Esophagus squamous epithelium (tissue), 5 donors: ENCODE measurements at regions not wholly inside any gene's neighbourhood (a gene's known extent, or its start where the extent isn't known, plus 50 kb on each side); places are given as distances from the start of the nearest gene placed in this dataset.

Experiments used
- DNase-seq: peaks from one replicate; lab custom pipeline; 2025; lab: John Stamatoyannopoulos, UW
- H3K27ac ChIP-seq, 4 donors: fragments of 200-600 bp; sonication (generic); one replicate each; pipeline ENCODE4 v1.5.1; 2016 to 2019; ENCODE audit warnings: mild to moderate bottlenecking in 1 of 4
- H3K27me3 ChIP-seq, 4 donors: fragments of 200-600 bp; sonication (generic); 1 replicate in 3 of 4; 2 replicates in 1 of 4; pipeline versions ENCODE4 v1.5.1 to v1.6.0; 2017 to 2021; ENCODE audit warnings: antibody characterized with exemption in 1 of 4
- H3K36me3 ChIP-seq, 3 donors: fragments of 200-600 bp; sonication (generic); one replicate each; pipeline ENCODE4 v1.5.1; 2016 to 2019
- H3K4me1 ChIP-seq, 3 donors: fragments of 200-600 bp; sonication (generic); one replicate each; pipeline ENCODE4 v1.5.1; 2017 to 2019
- H3K4me3 ChIP-seq, 4 donors: fragments of 200-600 bp; sonication (generic); 1 replicate in 3 of 4; 2 replicates in 1 of 4; pipeline ENCODE4 v1.5.1; 2016 to 2019; ENCODE audit warnings: mild to moderate bottlenecking in 2 of 4, moderate library complexity in 1 of 4
- H3K9me3 ChIP-seq, 3 donors: fragments of 200-600 bp; sonication (generic); one replicate each; pipeline ENCODE4 v1.5.1; 2016 to 2019
- POLR2A ChIP-seq, 4 donors: fragments of 450-650 bp; IDR thresholded peaks; one replicate each; pipeline ENCODE4 v1.6.1; 2017; ENCODE audit warnings: antibody characterized with exemption in 4 of 4, mild to moderate bottlenecking in 4 of 4, moderate library complexity in 3 of 4
- WGBS, 2 donors: methylation state at CpG; one replicate each; pipeline ENCODE4 v1.1.5; 2018; 5-methylcytosine and 5-hydroxymethylcytosine counted together
- intact Hi-C: fragments of 100-400 bp; cut with DNase I; formaldehyde crosslinking; loops from one replicate; pipeline ENCODE4 v1.15.0; 2022
- TF ChIP-seq, protein P1 (sequence below), 6 experiments: fragments of 450-650 bp in 4 of 6; fragments of 200-600 bp in 2 of 6; sonication (generic) in 2 of 6; IDR thresholded peaks; one replicate each; pipeline ENCODE4 v1.5.1; 2016 to 2019; ENCODE audit warnings: antibody characterized with exemption in 6 of 6, mild to moderate bottlenecking in 4 of 6, moderate library complexity in 4 of 6
- donor health status: DM: yes; HTN: yes; CAD: no.

GRCh38 chr4:58042176-58042575 is 932.0 kb upstream of the IGFBP7 start:
- intact Hi-C loops, result no loop called here
- no peak for DNase-seq
- 88 to 92% methylated on average over 1 of the region's 1 CpG for WGBS, 2 donors
- TF ChIP-seq, protein P1, sequence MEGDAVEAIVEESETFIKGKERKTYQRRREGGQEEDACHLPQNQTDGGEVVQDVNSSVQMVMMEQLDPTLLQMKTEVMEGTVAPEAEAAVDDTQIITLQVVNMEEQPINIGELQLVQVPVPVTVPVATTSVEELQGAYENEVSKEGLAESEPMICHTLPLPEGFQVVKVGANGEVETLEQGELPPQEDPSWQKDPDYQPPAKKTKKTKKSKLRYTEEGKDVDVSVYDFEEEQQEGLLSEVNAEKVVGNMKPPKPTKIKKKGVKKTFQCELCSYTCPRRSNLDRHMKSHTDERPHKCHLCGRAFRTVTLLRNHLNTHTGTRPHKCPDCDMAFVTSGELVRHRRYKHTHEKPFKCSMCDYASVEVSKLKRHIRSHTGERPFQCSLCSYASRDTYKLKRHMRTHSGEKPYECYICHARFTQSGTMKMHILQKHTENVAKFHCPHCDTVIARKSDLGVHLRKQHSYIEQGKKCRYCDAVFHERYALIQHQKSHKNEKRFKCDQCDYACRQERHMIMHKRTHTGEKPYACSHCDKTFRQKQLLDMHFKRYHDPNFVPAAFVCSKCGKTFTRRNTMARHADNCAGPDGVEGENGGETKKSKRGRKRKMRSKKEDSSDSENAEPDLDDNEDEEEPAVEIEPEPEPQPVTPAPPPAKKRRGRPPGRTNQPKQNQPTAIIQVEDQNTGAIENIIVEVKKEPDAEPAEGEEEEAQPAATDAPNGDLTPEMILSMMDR (IDR thresholded peaks at IDR 0.05), result no peak
- TF ChIP-seq POLR2A (IDR thresholded peaks at IDR 0.05), result no peak
- H3K4me3 ChIP-seq, result no peak overlapping the region
- H3K4me1 ChIP-seq, result no peaks in the 10 kb centered on the region
- H3K27me3 ChIP-seq, result no peaks in the 10 kb centered on the region
- no peak overlapping the region for H3K27ac ChIP-seq
- H3K9me3 ChIP-seq, result no peaks in the 10 kb centered on the region
- no peaks in the 10 kb centered on the region for H3K36me3 ChIP-seq

- Histone ChIP-seq H3K36me3 (no peaks in the 10 kb centered on the region), H3K4me1 (no peaks in the 10 kb centered on the region), H3K4me3 (no peak overlapping the region), H3K27me3 (no peaks in the 10 kb centered on the region), H3K27ac (no peak overlapping the region), H3K9me3 (no peaks in the 10 kb centered on the region)
- 33 to 52% methylated on average over 2 of the region's 2 CpGs for WGBS, 2 donors
- DNase-seq, result no peak
- no peak for TF ChIP-seq POLR2A (IDR thresholded peaks at IDR 0.05)
- TF ChIP-seq, protein P1 (IDR thresholded peaks at IDR 0.05), result no peak
- intact Hi-C loops, result no loop called here
Observed at GRCh38 chr4:57993944-57994343, 883.8 kb upstream of the IGFBP7 start.

DNA sequence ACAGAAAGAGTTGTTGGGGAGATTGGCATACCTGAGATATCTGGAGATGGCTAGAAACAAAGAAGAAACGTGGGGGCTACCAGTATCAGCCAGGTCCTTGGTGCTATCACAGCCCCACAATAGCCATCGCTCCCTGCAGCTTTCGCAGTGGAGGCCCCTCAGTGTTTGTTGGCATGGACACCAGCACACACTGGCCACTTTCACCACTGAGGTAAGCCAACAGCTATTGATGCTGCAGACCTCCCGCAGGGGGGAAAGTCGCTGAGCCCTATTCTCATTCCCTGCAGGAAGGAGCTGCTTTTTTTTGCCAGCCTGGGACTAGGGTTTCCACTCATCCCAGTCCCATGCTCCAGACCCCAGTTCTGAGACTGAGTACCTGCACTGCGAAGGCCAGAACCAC is 879.2 kb upstream of the IGFBP7 start:
- Histone ChIP-seq H3K27ac (no peak overlapping the region), H3K4me1 (no peaks in the 10 kb centered on the region), H3K4me3 (no peak overlapping the region), H3K36me3 (no peaks in the 10 kb centered on the region), H3K9me3 (no peaks in the 10 kb centered on the region), H3K27me3 (no peaks in the 10 kb centered on the region)
- DNase-seq, result no peak
- 70 to 78% methylated on average over 3 to 4 of the region's 6 CpGs for WGBS, 2 donors
- intact Hi-C loops, result no loop called here
- TF ChIP-seq, protein P1 (IDR thresholded peaks at IDR 0.05), result no peak
- no peak for TF ChIP-seq POLR2A (IDR thresholded peaks at IDR 0.05)

- no peak overlapping the region for H3K27ac ChIP-seq
- H3K9me3 ChIP-seq, result no peaks in the 10 kb centered on the region
- DNase-seq, result no peak
- H3K4me1 ChIP-seq, result no peaks in the 10 kb centered on the region
- H3K36me3 ChIP-seq, result no peaks in the 10 kb centered on the region
- H3K27me3 ChIP-seq, result no peaks in the 10 kb centered on the region
- H3K4me3 ChIP-seq, result no peak overlapping the region
- TF ChIP-seq, protein P1 (IDR thresholded peaks at IDR 0.05), result no peak
- intact Hi-C loops, result no loop called here
Observed at GRCh38 chr4:57985161-57985560, 875.0 kb upstream of the IGFBP7 start.

- no peak for TF ChIP-seq POLR2A (IDR thresholded peaks at IDR 0.05)
- TF ChIP-seq, protein P1 (IDR thresholded peaks at IDR 0.05), result no peak
- no peak for DNase-seq
- no peaks in the 10 kb centered on the region for H3K9me3 ChIP-seq
- no peaks in the 10 kb centered on the region for H3K27me3 ChIP-seq
- H3K4me1 ChIP-seq, result no peaks in the 10 kb centered on the region
- H3K36me3 ChIP-seq, result no peaks in the 10 kb centered on the region
- H3K27ac ChIP-seq, result no peak overlapping the region
- WGBS, 2 donors, result 58 to 75% methylated on average over 5 of the region's 5 CpGs
- H3K4me3 ChIP-seq, result no peak overlapping the region
- intact Hi-C loops, result no loop called here
Observed at GRCh38 chr4:57981123-57981522, 870.9 kb upstream of the IGFBP7 start.
